IgD-negative memory B cell (primary cell): ENCODE measurements at regions not wholly inside any gene's neighbourhood (a gene's known extent, or its start where the extent isn't known, plus 50 kb on each side); places are given as distances from the start of the nearest gene placed in this dataset.

Experiments
- H3K27ac Mint-ChIP-seq, 3 donors: one replicate each; pipeline ENCODE4 v1.8.0; 2020 to 2022; ENCODE audit warnings: mild to moderate bottlenecking in 3 of 3, mixed read lengths in 3 of 3, moderate library complexity in 1 of 3
- H3K27me3 Mint-ChIP-seq: one replicate; pipeline ENCODE4 v1.8.0; 2021; ENCODE audit warnings: mixed read lengths
- H3K36me3 Mint-ChIP-seq: one replicate; pipeline ENCODE4 v1.8.0; 2020; ENCODE audit warnings: mild to moderate bottlenecking, mixed read lengths
- H3K4me1 Mint-ChIP-seq, 3 donors: one replicate each; pipeline ENCODE4 v1.8.0; 2020 to 2022; ENCODE audit warnings: mixed read lengths in 3 of 3, mild to moderate bottlenecking in 1 of 3
- H3K4me3 Mint-ChIP-seq, 4 donors: one replicate each; pipeline ENCODE4 v1.8.0; 2020 to 2022; ENCODE audit warnings: mild to moderate bottlenecking in 4 of 4, mixed read lengths in 4 of 4, moderate library complexity in 3 of 4
- H3K9me3 Mint-ChIP-seq, 3 donors: one replicate each; pipeline ENCODE4 v1.8.0; 2020 to 2021; ENCODE audit warnings: mixed read lengths in 3 of 3, mild to moderate bottlenecking in 1 of 3

- H3K36me3 Mint-ChIP-seq, result no peaks in the 10 kb centered on the region
- H3K4me3 Mint-ChIP-seq, result no peak overlapping the region
- H3K9me3 Mint-ChIP-seq, result peaks cover 0 to 2% (median 0%) of the 10 kb centered on the region in 3 donors
- no peak overlapping the region for H3K27ac Mint-ChIP-seq
- peaks cover 4 to 5% (median 4%) of the 10 kb centered on the region in 3 donors for H3K4me1 Mint-ChIP-seq
- peaks cover 2% of the 10 kb centered on the region for H3K27me3 Mint-ChIP-seq
Observed at GRCh38 chr14:61923348-61923747, 161.1 kb downstream of the SNAPC1 start.

DNA sequence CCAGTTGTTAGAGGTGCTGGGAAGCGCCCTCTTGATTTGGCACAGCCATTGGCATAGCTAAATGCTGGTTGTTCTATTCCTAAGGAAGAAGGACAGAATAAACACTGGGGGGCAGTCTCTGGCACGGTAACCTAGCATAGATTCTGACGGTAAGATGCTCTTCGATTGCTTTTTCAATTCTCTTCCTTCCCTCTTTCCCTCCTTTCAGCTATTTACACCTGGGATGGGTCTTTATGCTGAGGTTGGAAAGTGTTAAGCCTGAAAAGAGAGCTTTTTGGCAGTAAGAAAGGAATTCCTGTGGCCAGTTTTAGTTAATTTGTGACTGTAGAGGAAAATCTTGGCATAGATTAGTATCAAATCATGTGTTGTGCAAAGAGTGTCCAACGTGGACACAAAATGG lies 162.8 kb downstream of the SNAPC1 start:
- Mint-ChIP-seq H3K4me3 (no peak overlapping the region), H3K27ac (peak overlapping the region in 1 of 3 donors; percentile 48), H3K9me3 (no peaks in the 10 kb centered on the region), H3K36me3 (no peaks in the 10 kb centered on the region), H3K4me1 (peaks cover 4 to 6% (median 5%) of the 10 kb centered on the region in 3 donors), H3K27me3 (peaks cover 3% of the 10 kb centered on the region)

DNA sequence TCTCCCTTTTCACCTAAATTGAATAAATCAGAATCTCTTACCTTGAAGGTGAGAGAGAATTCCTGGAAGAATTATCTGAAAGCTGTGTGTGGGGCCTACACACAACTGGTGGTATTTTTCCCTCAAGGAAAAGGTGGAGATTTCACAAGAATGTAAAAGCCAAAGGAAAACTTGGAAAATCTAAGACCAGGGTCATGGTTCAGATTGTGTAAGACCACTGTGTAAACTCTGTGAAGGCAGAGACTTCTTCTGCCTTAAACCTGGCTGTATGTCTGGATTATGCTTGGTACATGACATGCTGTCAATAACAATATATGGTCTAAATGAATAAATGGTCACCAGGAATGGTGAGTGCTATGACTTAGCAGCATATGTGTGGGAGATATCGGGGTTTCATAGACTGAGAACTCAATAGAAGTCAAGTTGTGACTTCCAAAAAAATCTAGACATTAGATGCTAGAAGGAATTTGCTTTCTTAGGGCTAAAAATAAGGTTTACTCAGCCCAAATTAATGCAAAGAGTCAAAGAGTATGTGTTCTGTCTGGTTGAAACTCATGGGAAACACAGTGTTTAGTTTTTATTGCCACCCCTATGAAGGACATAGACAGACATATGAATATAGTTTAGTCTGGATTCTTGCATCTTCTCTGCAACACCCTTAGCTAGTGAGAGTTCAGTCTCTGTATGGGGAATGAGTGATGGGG lies 163.7 kb downstream of the SNAPC1 start:
- H3K27ac Mint-ChIP-seq, result no peak overlapping the region
- peaks cover 3% of the 10 kb centered on the region for H3K27me3 Mint-ChIP-seq
- H3K4me3 Mint-ChIP-seq, result no peak overlapping the region
- H3K9me3 Mint-ChIP-seq, result no peaks in the 10 kb centered on the region
- no peaks in the 10 kb centered on the region for H3K36me3 Mint-ChIP-seq
- H3K4me1 Mint-ChIP-seq, result peaks cover 4 to 6% (median 5%) of the 10 kb centered on the region in 3 donors

DNA sequence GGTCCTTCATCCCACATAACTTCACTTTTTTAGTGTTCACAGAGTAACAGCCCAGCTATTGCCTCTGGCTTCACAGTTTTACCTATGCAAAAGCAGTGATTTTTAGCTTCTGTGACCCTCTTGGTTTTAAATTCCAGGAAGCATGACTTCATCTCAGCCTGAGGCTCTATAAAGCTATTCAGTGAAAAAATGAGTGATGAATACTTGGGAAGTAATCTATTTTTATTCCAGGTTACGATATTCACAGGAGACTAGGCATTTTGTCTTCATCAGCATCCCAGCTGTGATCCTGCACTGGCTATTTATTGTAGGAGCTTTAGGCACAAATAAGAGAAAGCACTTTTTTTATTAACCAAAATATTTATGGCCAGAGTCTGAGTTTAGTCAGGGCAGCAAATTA lies 164.8 kb downstream of the SNAPC1 start:
- Mint-ChIP-seq H3K4me3 (no peak overlapping the region), H3K9me3 (no peaks in the 10 kb centered on the region), H3K27me3 (peaks cover 3% of the 10 kb centered on the region), H3K4me1 (peaks cover 4 to 6% (median 5%) of the 10 kb centered on the region in 3 donors), H3K27ac (no peak overlapping the region), H3K36me3 (no peaks in the 10 kb centered on the region)

DNA sequence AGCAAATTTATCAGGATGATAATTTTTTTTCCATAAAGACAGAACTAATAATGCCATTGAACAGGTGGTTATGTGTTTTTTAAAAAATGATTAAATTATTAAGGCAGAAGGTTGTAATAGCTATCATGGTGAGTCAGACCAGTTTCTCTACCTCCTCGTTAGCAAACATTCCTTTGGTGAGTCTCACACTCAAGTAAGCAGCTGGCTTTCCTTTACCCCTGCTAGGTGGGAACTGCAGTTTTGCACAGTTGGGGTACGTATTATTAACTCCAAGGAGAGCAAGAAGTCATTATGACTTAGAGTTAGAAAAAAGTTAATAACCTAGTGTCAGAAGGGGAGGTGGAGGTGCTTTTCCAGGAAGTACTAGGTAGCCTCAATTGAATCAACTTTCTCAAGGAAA lies 165.3 kb downstream of the SNAPC1 start:
- H3K27ac Mint-ChIP-seq, result no peak overlapping the region
- H3K27me3 Mint-ChIP-seq, result peaks cover 3% of the 10 kb centered on the region
- H3K9me3 Mint-ChIP-seq, result no peaks in the 10 kb centered on the region
- H3K4me1 Mint-ChIP-seq, result peaks cover 4 to 6% (median 5%) of the 10 kb centered on the region in 3 donors
- H3K4me3 Mint-ChIP-seq, result no peak overlapping the region
- no peaks in the 10 kb centered on the region for H3K36me3 Mint-ChIP-seq

DNA sequence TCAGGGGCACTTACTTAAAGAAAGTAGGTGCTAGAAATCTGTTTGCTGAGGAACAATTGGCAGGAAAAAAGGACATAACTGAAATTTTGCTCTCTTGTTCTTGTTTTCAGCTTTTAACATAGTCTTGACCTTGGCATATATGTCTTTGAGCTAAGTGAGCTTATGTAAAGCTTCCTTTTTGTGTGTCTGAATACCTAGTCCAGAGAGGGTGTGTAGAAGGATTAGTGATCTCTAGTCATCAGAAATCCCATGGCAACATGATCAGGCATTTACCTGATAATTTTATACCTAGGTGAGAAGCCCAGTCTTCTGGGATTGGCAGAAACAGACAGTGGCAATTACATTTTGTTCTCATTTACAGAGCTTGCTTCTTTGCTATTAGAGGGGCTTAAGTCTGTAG lies 166.1 kb downstream of the SNAPC1 start:
- H3K9me3 Mint-ChIP-seq, result no peaks in the 10 kb centered on the region
- H3K4me1 Mint-ChIP-seq, result peaks cover 4 to 6% (median 5%) of the 10 kb centered on the region in 3 donors
- peaks cover 3% of the 10 kb centered on the region for H3K27me3 Mint-ChIP-seq
- H3K36me3 Mint-ChIP-seq, result no peaks in the 10 kb centered on the region
- no peak overlapping the region for H3K4me3 Mint-ChIP-seq
- H3K27ac Mint-ChIP-seq, result no peak overlapping the region

DNA sequence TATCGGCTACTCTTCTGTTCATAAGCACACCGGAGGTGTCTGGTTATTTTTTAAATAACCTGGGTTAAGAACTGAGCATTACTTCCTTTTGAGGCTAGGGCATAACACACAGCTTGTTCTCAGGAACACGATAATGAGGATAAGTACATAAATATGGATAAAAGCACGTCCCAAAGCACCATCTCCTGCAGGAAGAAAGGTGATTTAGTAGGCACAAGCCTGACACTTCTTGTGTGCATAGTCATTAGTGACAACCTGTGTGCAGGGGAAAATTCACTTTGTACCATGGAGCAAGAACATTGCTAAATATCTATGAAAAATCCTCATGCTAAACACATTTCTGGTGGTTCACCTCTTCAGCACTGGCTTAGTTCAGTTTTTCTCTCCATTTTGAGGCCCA lies 166.5 kb downstream of the SNAPC1 start:
- Mint-ChIP-seq H3K27ac (no peak overlapping the region), H3K36me3 (no peaks in the 10 kb centered on the region), H3K4me1 (peaks cover 4 to 6% (median 5%) of the 10 kb centered on the region in 3 donors), H3K9me3 (no peaks in the 10 kb centered on the region), H3K4me3 (no peak overlapping the region), H3K27me3 (peaks cover 3% of the 10 kb centered on the region)

DNA sequence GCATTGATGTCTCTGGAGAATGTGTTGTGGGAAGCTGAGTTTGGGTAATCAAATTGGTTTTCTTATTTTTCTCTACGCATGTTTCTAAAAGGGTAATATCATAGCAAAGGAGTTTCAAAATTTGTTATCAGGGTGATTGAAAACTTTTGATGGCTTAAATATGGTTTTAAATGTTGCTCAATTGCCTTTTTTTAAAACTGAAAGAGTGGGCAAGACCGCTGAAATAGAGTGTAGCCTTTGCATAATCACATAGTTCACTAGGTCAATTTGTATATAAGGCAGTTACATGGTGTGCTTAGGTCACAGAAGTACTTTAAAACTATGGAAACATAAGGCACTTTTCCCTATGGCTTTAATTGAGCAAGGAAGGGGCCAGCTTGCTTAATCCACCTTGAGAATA lies 167.4 kb downstream of the SNAPC1 start:
- H3K27ac Mint-ChIP-seq, result no peak overlapping the region
- H3K4me3 Mint-ChIP-seq, result no peak overlapping the region
- no peaks in the 10 kb centered on the region for H3K9me3 Mint-ChIP-seq
- H3K4me1 Mint-ChIP-seq, result peaks cover 4 to 6% (median 5%) of the 10 kb centered on the region in 3 donors
- H3K36me3 Mint-ChIP-seq, result no peaks in the 10 kb centered on the region
- H3K27me3 Mint-ChIP-seq, result peaks cover 3% of the 10 kb centered on the region

DNA sequence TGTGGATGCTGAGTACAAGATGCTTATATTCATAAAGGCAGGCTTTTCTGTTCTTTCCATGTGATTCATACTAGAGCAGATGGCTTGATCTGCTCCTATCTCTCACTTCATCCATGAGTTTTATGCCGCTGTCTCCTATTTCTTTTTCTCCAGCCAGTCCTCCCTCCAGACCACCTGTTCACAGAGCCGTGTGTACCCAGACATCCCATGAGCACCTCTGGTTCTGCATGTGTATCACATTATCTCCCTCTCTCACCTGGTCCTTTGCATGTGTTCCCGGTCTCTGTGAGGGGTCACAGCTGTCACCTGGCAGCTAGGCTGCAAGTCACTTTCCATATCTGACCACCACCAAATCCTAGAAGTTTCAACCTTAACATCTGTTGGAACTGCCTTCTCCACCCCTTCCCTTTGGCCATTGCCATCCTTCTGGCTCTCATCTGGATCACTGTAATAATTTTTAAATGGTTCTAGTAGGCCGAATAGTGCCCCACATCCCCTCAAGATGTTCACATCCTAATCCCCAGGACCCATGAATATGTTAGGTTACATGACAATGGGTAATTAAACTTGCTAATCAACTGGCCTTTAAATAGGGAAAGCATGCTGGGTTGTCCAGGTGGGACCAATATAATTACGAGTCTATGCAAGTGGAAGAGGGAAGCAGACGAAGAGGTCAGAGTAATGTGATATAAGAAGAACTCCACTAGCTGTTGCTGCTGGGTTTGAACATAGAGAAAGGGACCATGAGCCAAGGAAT lies 168.1 kb downstream of the SNAPC1 start:
- Mint-ChIP-seq H3K9me3 (no peaks in the 10 kb centered on the region), H3K27me3 (peaks cover 6% of the 10 kb centered on the region), H3K4me3 (no peak overlapping the region), H3K4me1 (peaks cover under 1 to 3% (median 2%) of the 10 kb centered on the region in 3 donors), H3K27ac (peak overlapping the region in 1 of 3 donors; percentile 50), H3K36me3 (no peaks in the 10 kb centered on the region)

DNA sequence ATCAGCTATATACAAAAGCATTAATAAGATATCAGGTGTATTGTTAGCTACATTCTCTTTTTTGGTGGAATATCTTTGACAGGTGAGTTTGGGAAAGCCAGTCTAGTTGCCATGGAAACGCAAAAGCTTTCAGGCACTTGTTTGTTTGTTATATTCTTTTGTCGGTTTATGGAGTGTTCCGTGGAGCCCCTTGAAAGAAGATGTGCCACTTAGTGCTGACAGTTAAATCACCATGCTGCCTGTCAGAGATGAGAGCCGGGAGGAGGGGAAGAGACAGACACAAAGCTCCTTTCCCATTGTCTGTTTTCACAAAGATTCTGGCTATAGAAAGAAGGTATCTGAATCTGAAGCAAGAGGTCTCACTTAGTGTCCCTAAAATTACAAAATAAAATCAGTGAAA lies 170.8 kb downstream of the SNAPC1 start:
- Mint-ChIP-seq H3K4me3 (no peak overlapping the region), H3K9me3 (no peaks in the 10 kb centered on the region), H3K27ac (peak overlapping the region in 2 of 3 donors; percentile 42 to 65), H3K27me3 (peaks cover 6% of the 10 kb centered on the region), H3K4me1 (peaks cover 0 to 2% (median 0%) of the 10 kb centered on the region in 3 donors), H3K36me3 (no peaks in the 10 kb centered on the region)

GRCh38 chr14:61934385-61934784 lies 172.2 kb downstream of the SNAPC1 start:
- Mint-ChIP-seq H3K27ac (no peak overlapping the region), H3K9me3 (no peaks in the 10 kb centered on the region), H3K4me3 (no peak overlapping the region), H3K36me3 (no peaks in the 10 kb centered on the region), H3K27me3 (peaks cover 8% of the 10 kb centered on the region), H3K4me1 (no peaks in the 10 kb centered on the region)

DNA sequence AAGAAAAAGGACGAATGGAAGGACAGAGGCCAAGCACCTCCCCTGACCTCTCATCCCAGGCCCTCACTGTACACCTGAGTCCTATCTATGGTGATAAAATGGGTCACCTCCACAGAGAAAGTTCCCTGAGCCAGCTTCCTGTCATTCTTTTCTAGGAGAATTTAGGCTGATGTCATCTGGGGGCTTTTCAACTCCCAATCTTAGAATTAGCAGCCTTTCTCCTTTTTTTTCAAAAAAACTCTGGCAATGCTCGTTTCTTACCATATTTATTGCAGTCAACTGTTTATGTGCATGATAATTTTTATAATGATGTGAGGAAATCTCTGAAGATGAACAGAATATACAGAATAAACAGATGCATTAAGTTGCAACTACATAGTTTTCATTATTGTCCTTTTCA lies 177.6 kb downstream of the SNAPC1 start:
- no peaks in the 10 kb centered on the region for H3K4me1 Mint-ChIP-seq
- peaks cover 5% of the 10 kb centered on the region for H3K27me3 Mint-ChIP-seq
- no peaks in the 10 kb centered on the region for H3K36me3 Mint-ChIP-seq
- peaks cover 0 to 7% (median 0%) of the 10 kb centered on the region in 3 donors for H3K9me3 Mint-ChIP-seq
- H3K4me3 Mint-ChIP-seq, result no peak overlapping the region
- H3K27ac Mint-ChIP-seq, result no peak overlapping the region

GRCh38 chr14:61940666-61941420 lies 178.6 kb downstream of the SNAPC1 start:
- no peaks in the 10 kb centered on the region for H3K36me3 Mint-ChIP-seq
- H3K4me1 Mint-ChIP-seq, result no peaks in the 10 kb centered on the region
- H3K27me3 Mint-ChIP-seq, result peaks cover 3% of the 10 kb centered on the region
- no peak overlapping the region for H3K4me3 Mint-ChIP-seq
- H3K9me3 Mint-ChIP-seq, result peaks cover 0 to 10% (median 0%) of the 10 kb centered on the region in 3 donors
- no peak overlapping the region for H3K27ac Mint-ChIP-seq

DNA sequence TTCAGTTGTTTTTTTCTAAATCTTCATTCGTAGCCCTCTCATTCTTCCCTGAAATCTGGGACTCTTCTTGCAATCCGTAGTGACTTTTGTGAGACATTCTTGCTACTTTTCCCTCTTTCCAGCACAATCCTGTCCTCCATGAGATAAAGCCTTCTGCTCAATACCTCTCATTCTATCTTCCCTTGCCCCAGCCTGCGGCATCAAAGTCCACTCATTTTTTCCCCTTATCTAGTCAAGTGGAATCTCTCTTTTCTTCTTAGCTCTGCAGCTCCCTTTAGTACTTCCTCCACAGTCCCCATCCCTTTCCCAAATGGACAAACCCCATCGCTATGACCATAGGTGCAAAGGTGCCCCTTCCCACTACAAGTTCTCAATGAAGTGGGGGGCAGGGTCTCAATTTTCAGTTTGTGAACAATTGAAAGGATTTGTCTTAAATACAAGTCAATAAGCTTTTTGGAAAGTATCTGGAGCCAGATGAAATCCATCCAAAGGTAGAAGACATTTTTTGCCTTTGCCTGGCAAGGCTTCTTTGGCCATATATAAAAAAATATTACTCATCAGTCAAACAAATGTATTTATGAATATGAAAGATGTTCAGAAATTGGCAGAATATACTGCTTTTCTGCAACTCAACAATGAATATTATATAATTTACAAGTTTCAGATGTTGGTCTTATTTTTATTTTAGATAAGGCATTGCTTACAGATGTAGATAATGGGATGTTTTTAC lies 179.4 kb downstream of the SNAPC1 start:
- H3K27me3 Mint-ChIP-seq, result peaks cover 3% of the 10 kb centered on the region
- H3K9me3 Mint-ChIP-seq, result peaks cover 0 to 10% (median 0%) of the 10 kb centered on the region in 3 donors
- no peaks in the 10 kb centered on the region for H3K36me3 Mint-ChIP-seq
- H3K4me1 Mint-ChIP-seq, result no peaks in the 10 kb centered on the region
- no peak overlapping the region for H3K27ac Mint-ChIP-seq
- no peak overlapping the region for H3K4me3 Mint-ChIP-seq

GRCh38 chr14:61948376-61948775 lies 186.2 kb downstream of the SNAPC1 start:
- H3K27ac Mint-ChIP-seq, result no peak overlapping the region
- peaks cover 0 to 10% (median 0%) of the 10 kb centered on the region in 3 donors for H3K9me3 Mint-ChIP-seq
- no peak overlapping the region for H3K4me3 Mint-ChIP-seq
- no peaks in the 10 kb centered on the region for H3K4me1 Mint-ChIP-seq
- no peaks in the 10 kb centered on the region for H3K36me3 Mint-ChIP-seq
- peaks cover 3% of the 10 kb centered on the region for H3K27me3 Mint-ChIP-seq
